ENCODE measurements at regions not wholly inside any gene's neighbourhood (a gene's known extent, or its start where the extent isn't known, plus 50 kb on each side); places are given as distances from the start of the nearest gene placed in this dataset.

GRCh38 chr1:232169436-232169835 is 460.5 kb downstream of the SIPA1L2 start:
- TF ChIP-seq, protein P1, sequence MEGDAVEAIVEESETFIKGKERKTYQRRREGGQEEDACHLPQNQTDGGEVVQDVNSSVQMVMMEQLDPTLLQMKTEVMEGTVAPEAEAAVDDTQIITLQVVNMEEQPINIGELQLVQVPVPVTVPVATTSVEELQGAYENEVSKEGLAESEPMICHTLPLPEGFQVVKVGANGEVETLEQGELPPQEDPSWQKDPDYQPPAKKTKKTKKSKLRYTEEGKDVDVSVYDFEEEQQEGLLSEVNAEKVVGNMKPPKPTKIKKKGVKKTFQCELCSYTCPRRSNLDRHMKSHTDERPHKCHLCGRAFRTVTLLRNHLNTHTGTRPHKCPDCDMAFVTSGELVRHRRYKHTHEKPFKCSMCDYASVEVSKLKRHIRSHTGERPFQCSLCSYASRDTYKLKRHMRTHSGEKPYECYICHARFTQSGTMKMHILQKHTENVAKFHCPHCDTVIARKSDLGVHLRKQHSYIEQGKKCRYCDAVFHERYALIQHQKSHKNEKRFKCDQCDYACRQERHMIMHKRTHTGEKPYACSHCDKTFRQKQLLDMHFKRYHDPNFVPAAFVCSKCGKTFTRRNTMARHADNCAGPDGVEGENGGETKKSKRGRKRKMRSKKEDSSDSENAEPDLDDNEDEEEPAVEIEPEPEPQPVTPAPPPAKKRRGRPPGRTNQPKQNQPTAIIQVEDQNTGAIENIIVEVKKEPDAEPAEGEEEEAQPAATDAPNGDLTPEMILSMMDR (IDR thresholded peaks at IDR 0.05): no peak
- no peak for TF ChIP-seq EP300 (IDR thresholded peaks at IDR 0.05)
